Activated CD4-positive, alpha-beta memory T cell treated with anti-CD3 and anti-CD28 coated beads, Interleukin-2, amount 10 ng/mL, durations not matched to agents 7 days and 5 days (primary cell): ENCODE measurements at regions not wholly inside any gene's neighbourhood (a gene's known extent, or its start where the extent isn't known, plus 50 kb on each side); places are given as distances from the start of the nearest gene placed in this dataset.

Experiments used
- CTCF ChIA-PET: fragments of 350-600 bp; sonication (Branson Sonifier 250); formaldehyde crosslinking; loops from one replicate; lab custom pipeline; 2021; ENCODE audit warnings: antibody characterized with exemption, inconsistent platforms; lab: Charles Lee
- POLR2A ChIA-PET: fragments of 350-600 bp; sonication (Branson Sonifier 250); formaldehyde crosslinking; loops from one replicate; lab custom pipeline; 2021; ENCODE audit warnings: antibody characterized with exemption; lab: Charles Lee
- DNase-seq: peaks from one replicate; pipeline ENCODE4 v3.0.0-alpha.2; 2020
- H3K27ac Mint-ChIP-seq: one replicate; pipeline ENCODE4 v1.8.0; 2021; ENCODE audit warnings: mild to moderate bottlenecking, mixed read lengths
- H3K27me3 Mint-ChIP-seq: one replicate; pipeline ENCODE4 v1.8.0; 2021; ENCODE audit warnings: mixed read lengths
- H3K36me3 Mint-ChIP-seq: one replicate; pipeline ENCODE4 v1.8.0; 2021; ENCODE audit warnings: low read depth, mixed read lengths
- H3K4me1 Mint-ChIP-seq: one replicate; pipeline ENCODE4 v1.8.0; 2021; ENCODE audit warnings: mixed read lengths
- H3K4me3 Mint-ChIP-seq: one replicate; pipeline ENCODE4 v1.8.0; 2021; ENCODE audit warnings: mild to moderate bottlenecking, mixed read lengths
- H3K9me3 Mint-ChIP-seq: one replicate; pipeline ENCODE4 v1.8.0; 2021; ENCODE audit warnings: mixed read lengths

GRCh38 chr5:6218517-6218916, 159.8 kb downstream of the MED10 start:
- H3K4me1 Mint-ChIP-seq, result no peaks in the 10 kb centered on the region
- no peak for DNase-seq
- peaks cover 6% of the 10 kb centered on the region for H3K9me3 Mint-ChIP-seq
- no peaks in the 10 kb centered on the region for H3K36me3 Mint-ChIP-seq
- ChIA-PET CTCF (no interaction called here), POLR2A (no interaction called here)
- no peaks in the 10 kb centered on the region for H3K27me3 Mint-ChIP-seq
- no peak overlapping the region for H3K4me3 Mint-ChIP-seq
- no peak overlapping the region for H3K27ac Mint-ChIP-seq

DNA sequence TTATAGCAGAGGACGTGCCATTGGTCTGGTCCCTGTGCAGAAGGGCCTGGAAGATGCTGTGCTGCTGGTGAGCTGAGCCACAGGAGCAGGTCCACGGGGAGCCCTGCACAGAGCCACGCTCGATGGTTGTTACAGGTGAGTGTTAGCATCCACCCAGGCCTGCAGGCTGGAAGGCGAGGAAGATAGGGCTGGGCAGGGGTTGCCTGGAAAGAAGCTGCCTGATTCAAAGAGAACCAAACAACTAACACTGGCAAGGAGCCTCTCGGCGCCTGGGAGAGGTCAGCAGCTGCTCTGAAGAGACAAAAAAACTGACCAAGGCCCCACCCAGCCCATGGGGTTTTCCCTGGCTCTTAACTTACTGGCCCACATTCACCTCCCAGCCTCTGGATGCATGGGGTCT, 160.2 kb downstream of the MED10 start:
- DNase-seq, result no peak
- POLR2A ChIA-PET, result no interaction called here
- Mint-ChIP-seq H3K9me3 (peaks cover 6% of the 10 kb centered on the region), H3K27ac (no peak overlapping the region), H3K36me3 (no peaks in the 10 kb centered on the region), H3K27me3 (no peaks in the 10 kb centered on the region), H3K4me1 (no peaks in the 10 kb centered on the region), H3K4me3 (no peak overlapping the region)
- CTCF ChIA-PET, result no interaction called here

DNA sequence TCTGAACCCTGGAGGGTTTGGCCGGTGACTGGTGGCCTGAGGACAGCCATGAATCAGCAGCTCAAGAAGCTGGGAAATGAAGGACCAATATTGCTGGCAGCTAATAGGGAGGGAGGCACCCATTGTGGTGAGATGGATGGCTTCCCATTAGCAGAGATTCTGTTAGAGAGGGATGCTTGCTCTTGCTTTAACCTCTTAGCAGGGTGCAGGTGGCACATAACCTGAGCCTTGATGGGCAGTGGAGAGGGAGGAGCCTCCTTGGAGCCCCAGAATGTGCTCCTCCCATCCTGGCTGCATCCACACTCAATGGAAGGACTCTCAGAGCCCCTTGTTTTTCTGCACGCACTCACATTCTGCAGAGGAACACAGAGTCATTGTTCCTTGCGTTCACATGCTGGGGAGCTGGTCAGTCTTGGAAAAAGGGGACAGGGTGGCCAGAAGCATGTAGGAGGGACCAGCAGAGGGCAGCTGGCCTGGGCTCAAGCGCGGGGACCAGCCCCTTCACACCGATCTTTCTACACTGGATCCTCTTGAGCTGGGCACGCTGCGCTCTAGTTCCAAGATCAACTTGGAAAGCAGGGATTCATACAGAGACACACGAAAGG, 161.8 kb downstream of the MED10 start:
- Mint-ChIP-seq H3K4me1 (no peaks in the 10 kb centered on the region), H3K4me3 (no peak overlapping the region), H3K27ac (no peak overlapping the region), H3K9me3 (peaks cover 6% of the 10 kb centered on the region), H3K27me3 (no peaks in the 10 kb centered on the region), H3K36me3 (no peaks in the 10 kb centered on the region)
- POLR2A ChIA-PET, result no interaction called here
- DNase-seq, result no peak
- CTCF ChIA-PET, result no interaction called here

DNA sequence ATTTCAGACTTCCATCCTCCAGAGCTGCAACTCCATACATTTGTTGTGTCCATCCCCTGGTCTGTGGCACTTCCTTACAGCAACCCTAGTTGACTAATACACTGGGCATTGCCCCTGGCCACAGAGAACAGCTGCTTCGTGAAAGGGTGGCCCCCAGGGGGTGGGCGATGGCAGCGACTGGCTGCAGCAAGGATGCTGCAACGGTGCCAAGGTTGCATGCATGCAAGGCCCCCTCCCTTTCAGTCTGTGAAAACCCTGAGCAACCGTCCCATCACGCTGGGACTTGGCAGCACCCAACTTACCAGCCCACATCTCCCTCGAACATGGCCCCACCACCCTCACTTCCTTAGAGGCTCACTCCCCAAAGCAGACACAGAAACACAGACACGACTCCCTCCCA, 162.5 kb downstream of the MED10 start:
- H3K9me3 Mint-ChIP-seq, result peaks cover 2% of the 10 kb centered on the region
- no peak for DNase-seq
- POLR2A ChIA-PET, result no interaction called here
- H3K4me3 Mint-ChIP-seq, result no peak overlapping the region
- H3K27me3 Mint-ChIP-seq, result no peaks in the 10 kb centered on the region
- H3K4me1 Mint-ChIP-seq, result no peaks in the 10 kb centered on the region
- H3K27ac Mint-ChIP-seq, result no peak overlapping the region
- no peaks in the 10 kb centered on the region for H3K36me3 Mint-ChIP-seq
- CTCF ChIA-PET, result no interaction called here

GRCh38 chr5:6212244-6212643, 166.1 kb downstream of the MED10 start:
- no peak overlapping the region for H3K4me3 Mint-ChIP-seq
- H3K27me3 Mint-ChIP-seq, result no peaks in the 10 kb centered on the region
- H3K27ac Mint-ChIP-seq, result no peak overlapping the region
- ChIA-PET POLR2A (no interaction called here), CTCF (no interaction called here)
- H3K9me3 Mint-ChIP-seq, result peaks cover 2% of the 10 kb centered on the region
- no peaks in the 10 kb centered on the region for H3K36me3 Mint-ChIP-seq
- H3K4me1 Mint-ChIP-seq, result no peaks in the 10 kb centered on the region
- DNase-seq, result no peak

GRCh38 chr5:6206501-6206900, 171.8 kb downstream of the MED10 start:
- ChIA-PET CTCF (no interaction called here), POLR2A (no interaction called here)
- no peak for DNase-seq
- Mint-ChIP-seq H3K27ac (no peak overlapping the region), H3K4me1 (no peaks in the 10 kb centered on the region), H3K36me3 (no peaks in the 10 kb centered on the region), H3K4me3 (no peak overlapping the region), H3K27me3 (no peaks in the 10 kb centered on the region), H3K9me3 (no peaks in the 10 kb centered on the region)

DNA sequence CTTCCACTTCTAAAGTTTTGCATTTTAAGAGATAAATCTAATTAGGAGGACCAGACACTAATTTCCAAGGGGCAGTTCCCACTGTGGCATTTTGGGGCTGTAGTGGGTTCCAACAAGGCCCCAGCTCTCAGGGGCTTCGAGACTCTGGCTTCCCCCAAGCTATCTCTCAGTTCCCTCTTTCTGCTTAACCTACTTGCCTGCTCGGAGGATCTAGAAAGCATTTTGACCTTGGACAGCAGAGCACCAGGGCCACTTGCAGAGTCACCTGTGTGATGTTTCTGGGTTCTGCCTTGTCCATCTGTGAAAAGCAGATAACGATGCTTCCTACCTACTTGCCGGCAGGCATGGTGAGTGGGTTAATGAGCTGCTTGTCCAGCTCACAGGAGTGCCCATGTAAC, 175.4 kb downstream of the MED10 start:
- DNase-seq, result no peak
- Mint-ChIP-seq H3K36me3 (no peaks in the 10 kb centered on the region), H3K27me3 (no peaks in the 10 kb centered on the region), H3K4me1 (no peaks in the 10 kb centered on the region), H3K9me3 (no peaks in the 10 kb centered on the region), H3K27ac (no peak overlapping the region), H3K4me3 (no peak overlapping the region)
- POLR2A ChIA-PET, result no interaction called here
- CTCF ChIA-PET, result no interaction called here

DNA sequence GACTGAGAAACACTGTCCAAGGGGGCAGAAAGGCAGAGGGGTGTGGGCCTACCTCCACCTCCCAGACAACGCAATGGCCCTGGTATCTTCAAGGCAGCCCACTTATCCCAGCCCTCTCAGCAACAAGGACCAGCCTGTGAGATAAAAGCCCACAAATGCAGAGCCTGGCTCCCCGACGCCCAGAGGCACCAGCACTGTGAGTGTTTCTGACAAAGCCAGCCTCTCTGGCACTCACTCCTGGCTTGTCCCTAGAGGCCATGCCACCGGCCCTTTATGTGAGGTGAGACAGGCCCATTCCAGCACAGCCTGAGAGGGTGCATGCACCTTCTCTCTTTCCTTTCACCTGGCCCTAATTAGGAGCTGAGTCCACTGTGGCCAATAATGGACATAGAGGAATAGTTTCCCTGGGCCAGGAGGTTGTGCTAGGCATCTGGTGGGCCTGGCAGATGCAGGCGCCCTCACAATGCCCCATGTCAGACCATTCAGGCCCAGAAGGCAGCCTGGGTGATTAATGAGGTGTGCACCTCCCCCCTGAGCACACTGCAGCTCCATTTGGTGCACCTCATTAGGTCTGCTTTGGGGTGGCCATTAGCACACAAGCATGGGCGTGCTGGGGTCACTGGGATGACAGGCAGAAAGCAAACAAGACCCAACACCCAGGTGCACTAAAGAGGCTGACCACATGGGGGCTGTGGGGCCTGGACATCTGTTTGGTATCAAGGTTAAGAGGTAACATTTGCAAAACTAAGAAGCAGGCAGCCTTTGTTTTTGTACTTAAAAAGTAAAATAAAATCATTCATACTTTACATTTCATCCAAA, 176.0 kb downstream of the MED10 start:
- H3K4me3 Mint-ChIP-seq, result no peak overlapping the region

DNA sequence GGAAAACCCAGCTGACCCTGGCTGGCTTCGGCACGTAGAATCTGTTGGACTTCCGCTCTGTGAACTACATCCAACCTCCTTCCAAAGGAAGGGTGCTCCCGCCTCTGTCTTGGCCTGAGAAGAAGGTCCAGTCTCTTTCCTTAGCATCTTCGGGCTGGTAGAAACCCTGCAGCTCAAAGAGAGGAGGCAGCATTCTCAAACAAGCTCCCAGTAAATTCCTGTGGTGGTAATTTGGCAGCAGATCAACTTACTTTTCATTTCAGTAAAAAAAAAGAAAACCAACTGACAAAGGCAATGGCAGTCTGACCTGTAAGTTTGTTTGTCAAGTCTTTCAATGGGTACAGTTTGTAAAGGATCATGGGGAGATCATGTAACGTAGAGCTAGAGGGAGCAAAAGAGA, 176.7 kb downstream of the MED10 start:
- POLR2A ChIA-PET, result no interaction called here
- Mint-ChIP-seq H3K9me3 (no peaks in the 10 kb centered on the region), H3K27ac (no peak overlapping the region), H3K27me3 (no peaks in the 10 kb centered on the region), H3K4me3 (no peak overlapping the region), H3K4me1 (no peaks in the 10 kb centered on the region), H3K36me3 (no peaks in the 10 kb centered on the region)
- CTCF ChIA-PET, result no interaction called here
- DNase-seq, result no peak

More for the DNA sequence above, 176.0 kb downstream of the MED10 start:
- POLR2A ChIA-PET, result no interaction called here
- CTCF ChIA-PET, result no interaction called here
- no peaks in the 10 kb centered on the region for H3K9me3 Mint-ChIP-seq
- H3K36me3 Mint-ChIP-seq, result no peaks in the 10 kb centered on the region
- H3K27ac Mint-ChIP-seq, result no peak overlapping the region
- H3K27me3 Mint-ChIP-seq, result no peaks in the 10 kb centered on the region
- no peak for DNase-seq
- H3K4me1 Mint-ChIP-seq, result no peaks in the 10 kb centered on the region

GRCh38 chr5:6198531-6198930, 179.8 kb downstream of the MED10 start:
- no peaks in the 10 kb centered on the region for H3K4me1 Mint-ChIP-seq
- no peak overlapping the region for H3K27ac Mint-ChIP-seq
- no peaks in the 10 kb centered on the region for H3K9me3 Mint-ChIP-seq
- no peak overlapping the region for H3K4me3 Mint-ChIP-seq
- H3K36me3 Mint-ChIP-seq, result no peaks in the 10 kb centered on the region
- H3K27me3 Mint-ChIP-seq, result no peaks in the 10 kb centered on the region
- DNase-seq, result no peak
- POLR2A ChIA-PET, result no interaction called here
- CTCF ChIA-PET, result no interaction called here

- H3K9me3 Mint-ChIP-seq, result no peaks in the 10 kb centered on the region
- no peak overlapping the region for H3K4me3 Mint-ChIP-seq
- ChIA-PET CTCF (no interaction called here), POLR2A (no interaction called here)
- no peak overlapping the region for H3K27ac Mint-ChIP-seq
- no peaks in the 10 kb centered on the region for H3K4me1 Mint-ChIP-seq
- H3K27me3 Mint-ChIP-seq, result no peaks in the 10 kb centered on the region
- DNase-seq, result no peak
- no peaks in the 10 kb centered on the region for H3K36me3 Mint-ChIP-seq
Observed at GRCh38 chr5:6197427-6197826, 180.9 kb downstream of the MED10 start.

DNA sequence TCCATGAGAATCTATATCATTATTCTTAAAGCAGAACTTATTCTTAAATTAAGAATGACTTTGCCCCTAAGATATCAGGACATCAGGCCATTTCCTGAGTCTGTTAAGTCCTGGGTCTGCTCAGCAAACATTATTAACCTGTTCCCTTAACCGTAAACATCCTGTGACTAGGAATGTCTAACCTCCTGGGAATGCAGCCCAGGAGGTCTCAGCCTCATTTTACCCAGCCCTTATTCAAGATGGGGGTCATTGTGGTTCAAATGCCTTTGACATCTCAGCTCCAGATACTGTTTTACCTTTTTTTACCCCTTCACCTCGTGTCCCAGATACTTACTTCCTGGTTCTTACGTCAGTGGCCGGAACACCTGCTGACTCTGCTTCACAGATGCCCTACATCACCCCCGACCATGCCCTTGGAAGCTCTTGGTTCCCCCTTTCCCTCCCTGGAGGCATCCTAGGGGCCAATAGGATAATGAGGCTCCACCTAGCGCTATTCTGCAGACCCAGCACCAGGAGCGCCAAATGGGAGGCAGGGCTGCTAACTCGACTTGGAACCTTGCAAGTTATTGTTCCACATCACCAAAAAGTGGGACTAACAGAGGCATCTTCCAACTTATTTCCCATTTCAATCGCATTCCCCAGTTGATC, 182.5 kb downstream of the MED10 start:
- DNase-seq, result no peak
- Mint-ChIP-seq H3K9me3 (no peaks in the 10 kb centered on the region), H3K36me3 (no peaks in the 10 kb centered on the region), H3K27me3 (no peaks in the 10 kb centered on the region), H3K4me1 (no peaks in the 10 kb centered on the region), H3K4me3 (no peak overlapping the region), H3K27ac (no peak overlapping the region)
- ChIA-PET POLR2A (no interaction called here), CTCF (no interaction called here)

DNA sequence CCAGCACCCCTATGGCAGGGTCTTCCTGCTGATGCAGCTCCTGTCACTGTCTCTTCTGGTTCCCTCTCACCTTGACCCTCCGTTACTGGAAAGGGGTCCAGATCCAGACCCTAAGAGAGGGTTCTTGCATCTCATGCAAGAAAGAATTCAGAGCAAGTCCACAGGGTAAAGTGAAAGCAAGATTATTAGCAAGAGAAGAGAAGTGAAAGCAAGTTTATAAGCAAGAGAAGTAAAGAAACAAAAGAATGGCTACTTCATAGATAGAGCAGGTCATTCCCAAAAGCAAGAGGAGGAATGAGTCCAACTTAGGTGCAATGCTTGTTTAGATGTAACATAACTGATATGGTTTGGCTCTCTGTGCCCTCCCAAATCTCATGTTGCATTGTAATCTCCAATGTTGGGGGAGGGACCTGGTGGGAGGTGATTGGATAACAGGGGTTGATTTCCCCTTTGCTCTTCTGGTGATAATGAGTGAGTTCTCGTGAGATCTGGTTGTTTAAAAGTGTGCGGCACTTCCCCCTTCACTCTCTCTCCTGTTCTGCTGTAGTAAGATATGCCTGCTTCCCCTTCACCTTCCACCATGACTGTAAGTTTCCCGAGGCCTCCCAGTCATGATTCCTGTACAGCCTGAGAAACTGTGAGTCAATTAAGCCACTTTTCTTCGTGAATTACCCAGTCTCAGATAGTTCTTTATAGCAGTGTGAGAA, 183.3 kb downstream of the MED10 start:
- no peak overlapping the region for H3K4me3 Mint-ChIP-seq
- H3K9me3 Mint-ChIP-seq, result no peaks in the 10 kb centered on the region
- CTCF ChIA-PET, result no interaction called here
- no peaks in the 10 kb centered on the region for H3K36me3 Mint-ChIP-seq
- no peak overlapping the region for H3K27ac Mint-ChIP-seq
- H3K4me1 Mint-ChIP-seq, result no peaks in the 10 kb centered on the region
- no peaks in the 10 kb centered on the region for H3K27me3 Mint-ChIP-seq
- POLR2A ChIA-PET, result no interaction called here
- no peak for DNase-seq
